Panc1 (cell line): ENCODE measurements at regions not wholly inside any gene's neighbourhood (a gene's known extent, or its start where the extent isn't known, plus 50 kb on each side); places are given as distances from the start of the nearest gene placed in this dataset.

Experiments used
- ATAC-seq: fragments of 200-7000 bp; cut with Tn5 transposase; 2 replicates; pipeline ENCODE4 v1.9.1; 2020; ENCODE audit warnings: mild to moderate bottlenecking, moderate library complexity
- BruUV-seq: library from RNA; stranded (reverse); fragments of 400-500 nt; replicated peaks from 2 replicates; lab custom pipeline; 2021; lab: Mats Ljungman, UMichigan
- CTCF ChIA-PET: fragments of 300-600 bp; sonication (Branson Sonifier 250); formaldehyde crosslinking; loops from one replicate; lab custom pipeline; 2022; ENCODE audit warnings: antibody characterized with exemption; lab: Charles Lee
- POLR2A ChIA-PET: fragments of 300-600 bp; sonication (Branson Sonifier 250); formaldehyde crosslinking; loops from one replicate; lab custom pipeline; 2022; ENCODE audit warnings: antibody characterized with exemption; lab: Charles Lee
- DNase-seq: peaks from one replicate; pipeline ENCODE4 v3.0.0-alpha.2; 2010; ENCODE audit warnings: low read depth, low spot score
- H3K27ac ChIP-seq: 2 replicates; pipeline ENCODE4 v1.5.1; 2011; ENCODE audit warnings: mild to moderate bottlenecking, low read length, inconsistent platforms
- H3K27me3 ChIP-seq: fragments of 200-500 bp; sonication (Bioruptor generic); 2 replicates; pipeline ENCODE4 v1.6.0; 2014; ENCODE audit warnings: low read length, inconsistent platforms; ENCODE audit not compliant: control insufficient read depth, insufficient read depth
- H3K36me3 ChIP-seq: fragments of 200-500 bp; sonication (Bioruptor generic); 2 replicates; pipeline ENCODE4 v1.5.1; 2014; ENCODE audit warnings: inconsistent platforms, mild to moderate bottlenecking, low read length, moderate library complexity; ENCODE audit not compliant: control insufficient read depth, insufficient read depth
- H3K4me1 ChIP-seq: 2 replicates; pipeline ENCODE4 v1.5.1; 2011; ENCODE audit warnings: inconsistent platforms, mild to moderate bottlenecking, low read length, moderate library complexity; ENCODE audit not compliant: control insufficient read depth, insufficient read depth
- H3K4me3 ChIP-seq, 2 experiments: 2 replicates each; pipeline ENCODE4 v1.5.1; 2011 to 2012; ENCODE audit warnings: low read depth in 2 of 2, low read length in 2 of 2, mild to moderate bottlenecking in 2 of 2, inconsistent platforms in 1 of 2, moderate library complexity in 1 of 2
- H3K9me3 ChIP-seq: fragments of 200-500 bp; sonication (Bioruptor generic); 2 replicates; pipeline ENCODE4 v1.5.1; 2014; ENCODE audit warnings: low read depth, mild to moderate bottlenecking, inconsistent platforms, low read length, moderate library complexity; ENCODE audit not compliant: control insufficient read depth, insufficient read depth
- CTCF ChIP-seq: fragments of 450-650 bp; IDR thresholded peaks from 2 replicates; pipeline ENCODE4 v1.5.1; 2017; ENCODE audit warnings: mild to moderate bottlenecking
- POLR2AphosphoS5 ChIP-seq: IDR thresholded peaks from 2 replicates; pipeline ENCODE4 v1.6.1; 2012; ENCODE audit warnings: mild to moderate bottlenecking, low read depth, low read length, moderate library complexity
- REST ChIP-seq, 2 experiments: IDR thresholded peaks; 2 replicates each; pipeline ENCODE4 v1.6.1; 2011 to 2012; ENCODE audit warnings: low read depth in 2 of 2, control low read depth in 1 of 2, low read length in 1 of 2, mild to moderate bottlenecking in 1 of 2, moderate library complexity in 1 of 2; ENCODE audit not compliant: insufficient read depth in 1 of 2
- SIN3A ChIP-seq: IDR thresholded peaks from 2 replicates; pipeline ENCODE4 v1.6.1; 2012; ENCODE audit warnings: low read depth, mild to moderate bottlenecking, low read length, moderate library complexity, borderline replicate concordance; ENCODE audit not compliant: insufficient read depth
- TCF7L2 ChIP-seq: IDR thresholded peaks from 2 replicates; pipeline ENCODE4 v1.6.1; 2011; ENCODE audit warnings: mild to moderate bottlenecking, low read depth, low read length, inconsistent platforms
- in situ Hi-C: cut with HindIII; loops from 2 replicates; pipeline ENCODE4 v1.10.0; 2016; ENCODE audit warnings: low sequenced_read_pairs, low pct_unique_long_range_greater_than_20kb
- intact Hi-C: fragments of 100-400 bp; cut with micrococcal nuclease; formaldehyde crosslinking; loops from one replicate; pipeline ENCODE4 v1.10.0; 2022; ENCODE audit not compliant: unreplicated experiment

- intact Hi-C loops (no loop called here), in situ Hi-C loops (no loop called here)
- Histone ChIP-seq H3K27me3 (no peaks in the 10 kb centered on the region), H3K9me3 (no peaks in the 10 kb centered on the region), H3K36me3 (no peaks in the 10 kb centered on the region), H3K4me1 (no peaks in the 10 kb centered on the region), H3K4me3 (no peak overlapping the region), H3K27ac (no peak overlapping the region)
- POLR2A ChIA-PET: no interaction called here
- TF ChIP-seq SIN3A (no peak), POLR2AphosphoS5 (no peak), CTCF (no peak), TCF7L2 (no peak), REST (IDR thresholded peaks at IDR 0.05; ENCODE audit: insufficient read depth in 1 of 2, low read depth in 2 of 2, low read length in 1 of 2) (no peak)
- no TSS peak for BruUV-seq
- CTCF ChIA-PET: no interaction called here
- DNase-seq (no peak), ATAC-seq (no peak)
Measured at GRCh38 chr7:110157631-110158362, 933.1 kb upstream of the LRRN3 start.

- CTCF ChIA-PET: no interaction called here
Measured at GRCh38 chr7:110168010-110168409, 922.9 kb upstream of the LRRN3 start.

More at GRCh38 chr7:110168010-110168409, 922.9 kb upstream of the LRRN3 start:
- TF ChIP-seq REST (IDR thresholded peaks at IDR 0.05; ENCODE audit: insufficient read depth in 1 of 2, low read depth in 2 of 2, low read length in 1 of 2) (no peak), POLR2AphosphoS5 (no peak), CTCF (no peak), TCF7L2 (no peak), SIN3A (no peak)
- no peak overlapping the region for H3K4me3 ChIP-seq
- no TSS peak for BruUV-seq
- DNase-seq (no peak), ATAC-seq (no peak)
- no peaks in the 10 kb centered on the region for H3K4me1 ChIP-seq
- H3K27me3 ChIP-seq: no peaks in the 10 kb centered on the region
- no peak overlapping the region for H3K27ac ChIP-seq
- in situ Hi-C loops: no loop called here
- POLR2A ChIA-PET: no interaction called here
- no peaks in the 10 kb centered on the region for H3K9me3 ChIP-seq
- intact Hi-C loops: no loop called here
- H3K36me3 ChIP-seq: no peaks in the 10 kb centered on the region
